Mesendoderm (in vitro differentiated cells): ENCODE measurements at regions not wholly inside any gene's neighbourhood (a gene's known extent, or its start where the extent isn't known, plus 50 kb on each side); places are given as distances from the start of the nearest gene placed in this dataset.
A peak's percentile ranks its signal among the peaks of the same experiment; 100 is the strongest.

Experiments
- DNase-seq: peaks from one replicate; pipeline ENCODE4 v3.0.0; 2013
- H2AK5ac ChIP-seq: 2 replicates; pipeline ENCODE4 v1.6.1; 2013; ENCODE audit warnings: low read length, inconsistent platforms
- H2BK120ac ChIP-seq: 2 replicates; pipeline ENCODE4 v1.6.1; 2013; ENCODE audit warnings: low read depth, mild to moderate bottlenecking, low read length, moderate library complexity, mixed read lengths
- H2BK15ac ChIP-seq: replicated peaks from 2 replicates; pipeline ENCODE4 v1.6.1; 2013; ENCODE audit warnings: low read depth, mild to moderate bottlenecking, moderate library complexity
- H2BK5ac ChIP-seq: 2 replicates; pipeline ENCODE4 v1.6.1; 2013; ENCODE audit warnings: low read length, inconsistent platforms
- H3K18ac ChIP-seq: 2 replicates; pipeline ENCODE4 v1.6.1; 2013; ENCODE audit warnings: mild to moderate bottlenecking, low read length, mixed read lengths
- H3K23ac ChIP-seq: one replicate; pipeline ENCODE4 v1.6.1; 2013; ENCODE audit warnings: low read length
- H3K27ac ChIP-seq: 2 replicates; pipeline ENCODE4 v1.5.1; 2013; ENCODE audit warnings: low read depth, mild to moderate bottlenecking, inconsistent platforms, low read length, moderate library complexity
- H3K27me3 ChIP-seq: 2 replicates; pipeline ENCODE4 v1.6.1; 2013; ENCODE audit warnings: low read length, control low read depth, mild to moderate bottlenecking, inconsistent platforms; ENCODE audit not compliant: insufficient read depth, poor library complexity
- H3K36me3 ChIP-seq: 2 replicates; pipeline ENCODE4 v1.6.1; 2013; ENCODE audit warnings: low read length, inconsistent platforms; ENCODE audit not compliant: control insufficient read depth, insufficient read depth
- H3K4ac ChIP-seq: one replicate; pipeline ENCODE4 v1.6.1; 2013; ENCODE audit warnings: low read depth, mild to moderate bottlenecking, low read length, moderate library complexity
- H3K4me1 ChIP-seq: 2 replicates; pipeline ENCODE4 v1.6.1; 2013; ENCODE audit warnings: low read depth, low read length, inconsistent platforms; ENCODE audit not compliant: control insufficient read depth
- H3K4me2 ChIP-seq: 2 replicates; pipeline ENCODE4 v1.6.1; 2013; ENCODE audit warnings: low read length
- H3K4me3 ChIP-seq: 2 replicates; pipeline ENCODE4 v1.5.1; 2013; ENCODE audit warnings: mild to moderate bottlenecking, low read length
- H3K56ac ChIP-seq: one replicate; pipeline ENCODE4 v1.6.1; 2013; ENCODE audit warnings: low read length
- H3K79me1 ChIP-seq: 2 replicates; pipeline ENCODE4 v1.6.1; 2013; ENCODE audit warnings: low read length, inconsistent platforms
- H3K79me2 ChIP-seq: 2 replicates; pipeline ENCODE4 v1.6.1; 2013; ENCODE audit warnings: mild to moderate bottlenecking, low read length; ENCODE audit not compliant: control insufficient read depth, insufficient read depth
- H3K9ac ChIP-seq: 2 replicates; pipeline ENCODE4 v1.6.1; 2013; ENCODE audit warnings: low read length, inconsistent platforms
- H4K5ac ChIP-seq: one replicate; pipeline ENCODE4 v1.6.1; 2013; ENCODE audit warnings: low read length
- H4K8ac ChIP-seq: one replicate; pipeline ENCODE4 v1.6.1; 2013; ENCODE audit warnings: low read depth, mild to moderate bottlenecking, control low read depth, low read length, moderate library complexity
- WGBS: extraction: QIAGEN DNeasy Blood & Tissue Kit; methylation state at CpG from one replicate; pipeline ENCODE4 v1.1.7; 2013; ENCODE audit warnings: low lambda C conversion rate, missing lambda C conversion rate; ENCODE audit not compliant: insufficient coverage; ENCODE audit errors: extremely low coverage; 5-methylcytosine and 5-hydroxymethylcytosine counted together

DNA sequence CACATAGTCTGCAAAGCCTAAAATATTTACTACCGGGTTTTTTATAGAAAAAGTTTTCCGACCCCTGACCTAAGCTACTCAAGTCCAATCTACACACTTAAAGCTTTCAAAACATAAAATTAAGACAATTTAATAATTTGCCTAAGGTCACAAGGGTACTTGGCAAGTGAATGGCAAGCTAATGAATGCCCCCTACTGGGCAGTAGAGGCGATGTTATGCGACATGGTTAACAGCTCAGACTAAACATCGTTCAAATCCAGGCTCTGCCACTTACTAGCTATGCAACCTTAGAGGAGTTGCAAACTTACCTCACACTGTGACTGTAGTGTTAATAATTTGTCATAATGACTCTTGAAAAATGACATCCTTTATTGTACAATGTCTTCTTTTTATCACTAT lies 317.2 kb upstream of the NFIA start:
- H3K4me1 ChIP-seq, result no peaks in the 10 kb centered on the region
- no peak overlapping the region for H3K27ac ChIP-seq
- WGBS, result no CpG with 5 or more reads among the region's 5 CpGs
- H4K8ac ChIP-seq, result no peak overlapping the region
- H3K23ac ChIP-seq, result no peak overlapping the region
- no peak overlapping the region for H3K4me3 ChIP-seq
- no peaks in the 10 kb centered on the region for H3K36me3 ChIP-seq
- H3K9ac ChIP-seq, result no peak overlapping the region
- no peak overlapping the region for H2BK120ac ChIP-seq
- no peak overlapping the region for H3K4ac ChIP-seq
- no peaks in the 10 kb centered on the region for H3K79me2 ChIP-seq
- H4K5ac ChIP-seq, result no peak overlapping the region
- H3K79me1 ChIP-seq, result no peaks in the 10 kb centered on the region
- H2AK5ac ChIP-seq, result no peak overlapping the region
- H2BK15ac ChIP-seq, result no peak overlapping the region
- H3K27me3 ChIP-seq, result no peaks in the 10 kb centered on the region
- DNase-seq, result peak; percentile 70
- H3K4me2 ChIP-seq, result no peak overlapping the region
- H3K18ac ChIP-seq, result no peak overlapping the region
- H3K56ac ChIP-seq, result no peak overlapping the region
- H2BK5ac ChIP-seq, result no peak overlapping the region

DNA sequence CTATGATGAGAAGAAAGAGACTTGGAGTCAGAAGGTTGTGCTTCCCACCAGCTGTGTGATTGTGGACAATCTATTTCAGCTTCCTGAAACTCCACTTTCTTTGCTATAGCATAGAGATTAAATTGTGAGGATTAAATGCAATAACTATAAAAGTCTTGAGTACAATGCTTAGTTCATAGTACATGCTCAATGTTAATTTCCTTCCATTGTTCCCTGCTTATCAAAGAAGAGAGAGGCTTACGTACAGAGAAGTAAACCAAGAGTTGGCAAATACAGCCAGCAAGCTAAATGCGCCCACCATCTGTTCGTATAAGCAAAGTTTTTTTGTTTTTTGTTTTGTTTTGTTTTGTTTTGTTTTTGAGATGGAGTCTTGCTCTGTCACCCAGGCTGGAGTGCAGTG lies 317.9 kb upstream of the NFIA start:
- no peak for DNase-seq
- Histone ChIP-seq H3K27me3 (no peaks in the 10 kb centered on the region), H3K23ac (no peak overlapping the region), H2BK5ac (no peak overlapping the region), H3K36me3 (no peaks in the 10 kb centered on the region), H3K4me1 (no peaks in the 10 kb centered on the region), H3K4me2 (no peak overlapping the region), H3K79me2 (no peaks in the 10 kb centered on the region), H3K4me3 (no peak overlapping the region), H3K4ac (no peak overlapping the region), H2AK5ac (no peak overlapping the region), H4K5ac (no peak overlapping the region), H2BK120ac (no peak overlapping the region), H2BK15ac (no peak overlapping the region), H3K56ac (no peak overlapping the region), H3K79me1 (no peaks in the 10 kb centered on the region), H3K27ac (no peak overlapping the region), H3K9ac (no peak overlapping the region), H3K18ac (no peak overlapping the region), H4K8ac (no peak overlapping the region)
- WGBS, result no CpG with 5 or more reads among the region's 3 CpGs

DNA sequence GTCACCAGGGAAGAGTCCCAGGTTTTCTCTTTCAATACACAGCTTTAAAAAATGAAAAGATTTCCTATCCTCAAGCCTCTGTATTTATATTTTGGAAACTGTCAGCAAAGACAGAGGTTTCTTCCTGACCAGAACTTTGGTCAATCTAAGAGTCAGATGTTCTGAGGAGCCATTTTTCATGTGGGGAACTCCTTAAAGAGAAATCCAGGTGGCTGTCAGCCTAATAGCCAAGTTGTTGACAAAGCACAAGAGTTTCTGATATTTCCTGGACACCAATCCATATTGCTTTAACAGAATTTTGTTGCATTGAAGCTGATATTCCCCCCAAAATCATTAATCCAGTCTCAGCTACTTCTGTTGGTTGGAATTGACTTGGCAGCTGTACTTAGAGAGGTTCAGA lies 318.6 kb upstream of the NFIA start:
- Histone ChIP-seq H3K18ac (no peak overlapping the region), H3K23ac (no peak overlapping the region), H3K79me2 (no peaks in the 10 kb centered on the region), H3K9ac (no peak overlapping the region), H3K4me1 (no peaks in the 10 kb centered on the region), H3K56ac (no peak overlapping the region), H3K36me3 (no peaks in the 10 kb centered on the region), H3K79me1 (no peaks in the 10 kb centered on the region), H2AK5ac (no peak overlapping the region), H4K8ac (no peak overlapping the region), H2BK120ac (no peak overlapping the region), H3K27ac (no peak overlapping the region), H2BK5ac (no peak overlapping the region), H4K5ac (no peak overlapping the region), H3K4ac (no peak overlapping the region), H2BK15ac (no peak overlapping the region), H3K4me3 (no peak overlapping the region), H3K4me2 (no peak overlapping the region), H3K27me3 (no peaks in the 10 kb centered on the region)
- no peak for DNase-seq

DNA sequence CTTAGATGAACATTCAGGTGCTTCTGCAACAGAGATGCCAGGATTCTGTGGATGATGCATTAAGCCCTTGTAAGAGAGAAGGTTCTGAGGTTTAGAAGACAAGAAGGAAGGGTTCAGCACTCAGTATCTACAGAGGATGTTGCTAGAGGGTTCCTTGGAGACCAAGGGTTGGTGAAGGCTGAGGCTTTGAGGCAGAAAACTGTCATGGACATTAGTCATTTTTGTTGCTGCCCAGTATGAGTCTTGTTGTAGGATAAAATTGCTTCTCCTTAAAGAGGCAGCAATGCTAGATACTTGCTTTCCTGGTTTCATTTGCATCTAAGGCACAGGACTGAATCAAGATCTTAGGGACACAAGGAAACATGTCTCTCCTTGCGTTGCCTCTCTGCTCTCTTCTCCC lies 319.4 kb upstream of the NFIA start:
- Histone ChIP-seq H3K9ac (no peak overlapping the region), H3K4ac (no peak overlapping the region), H3K23ac (no peak overlapping the region), H2BK120ac (no peak overlapping the region), H3K4me3 (no peak overlapping the region), H3K79me2 (no peaks in the 10 kb centered on the region), H4K5ac (no peak overlapping the region), H2BK5ac (no peak overlapping the region), H3K36me3 (no peaks in the 10 kb centered on the region), H3K27me3 (no peaks in the 10 kb centered on the region), H3K27ac (no peak overlapping the region), H3K79me1 (no peaks in the 10 kb centered on the region), H4K8ac (no peak overlapping the region), H3K18ac (no peak overlapping the region), H2BK15ac (no peak overlapping the region), H3K4me1 (no peaks in the 10 kb centered on the region), H2AK5ac (no peak overlapping the region), H3K4me2 (no peak overlapping the region), H3K56ac (no peak overlapping the region)
- no CpG with 5 or more reads among the region's 1 CpG for WGBS
- no peak for DNase-seq

DNA sequence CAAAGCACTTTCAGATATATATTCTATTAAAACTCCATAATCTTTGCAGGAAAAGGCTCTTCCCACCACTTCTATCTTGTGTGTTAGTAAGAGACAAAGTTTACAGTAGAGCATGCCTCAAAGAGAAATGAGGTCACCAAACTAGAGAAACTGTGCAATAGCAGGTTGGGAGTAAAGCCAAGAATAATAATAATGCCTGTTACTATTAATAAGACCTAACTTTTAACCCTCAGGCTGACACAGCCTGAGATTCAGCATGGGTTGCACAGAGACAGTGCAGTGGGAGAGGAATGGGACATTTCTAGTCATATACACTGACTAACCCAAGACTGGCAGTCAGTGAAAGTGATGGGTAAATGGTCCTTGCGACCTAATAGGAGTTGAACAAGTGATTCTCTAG lies 320.2 kb upstream of the NFIA start:
- H3K4me1 ChIP-seq, result no peaks in the 10 kb centered on the region
- H3K4me3 ChIP-seq, result no peak overlapping the region
- H4K5ac ChIP-seq, result no peak overlapping the region
- no peak overlapping the region for H2BK15ac ChIP-seq
- no peak overlapping the region for H2BK120ac ChIP-seq
- H3K27ac ChIP-seq, result no peak overlapping the region
- no peaks in the 10 kb centered on the region for H3K79me1 ChIP-seq
- no peak overlapping the region for H3K4ac ChIP-seq
- no peak overlapping the region for H3K23ac ChIP-seq
- no peaks in the 10 kb centered on the region for H3K36me3 ChIP-seq
- no peaks in the 10 kb centered on the region for H3K79me2 ChIP-seq
- H3K56ac ChIP-seq, result no peak overlapping the region
- H3K4me2 ChIP-seq, result no peak overlapping the region
- H3K18ac ChIP-seq, result no peak overlapping the region
- DNase-seq, result no peak
- H4K8ac ChIP-seq, result no peak overlapping the region
- H2BK5ac ChIP-seq, result no peak overlapping the region
- H2AK5ac ChIP-seq, result no peak overlapping the region
- no peaks in the 10 kb centered on the region for H3K27me3 ChIP-seq
- WGBS, result no CpG with 5 or more reads among the region's 1 CpG
- no peak overlapping the region for H3K9ac ChIP-seq

DNA sequence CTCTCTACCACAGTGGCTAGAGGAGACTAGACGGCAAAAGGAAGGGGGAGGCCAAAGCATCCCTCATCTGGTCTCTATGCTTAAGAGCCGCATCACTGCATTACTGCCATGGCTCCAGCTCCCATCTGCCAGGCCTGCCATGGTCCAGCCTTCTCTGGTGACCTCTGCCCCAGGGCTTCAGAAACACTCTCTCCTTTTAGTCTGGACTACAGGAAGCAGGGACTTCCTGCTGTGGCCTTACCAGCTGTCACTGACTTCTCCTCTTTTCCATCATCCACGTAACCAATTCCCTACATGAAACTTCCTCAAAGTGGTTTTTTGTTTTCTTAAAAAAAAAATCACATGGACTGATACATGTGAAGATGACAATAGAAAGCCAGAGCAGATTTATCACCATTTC lies 323.1 kb upstream of the NFIA start:
- Histone ChIP-seq H3K79me1 (no peaks in the 10 kb centered on the region), H3K4me3 (no peak overlapping the region), H3K79me2 (no peaks in the 10 kb centered on the region), H2BK5ac (no peak overlapping the region), H4K8ac (no peak overlapping the region), H3K4ac (no peak overlapping the region), H3K4me1 (no peaks in the 10 kb centered on the region), H3K9ac (no peak overlapping the region), H3K23ac (no peak overlapping the region), H3K4me2 (no peak overlapping the region), H3K56ac (no peak overlapping the region), H2BK120ac (no peak overlapping the region), H3K36me3 (no peaks in the 10 kb centered on the region), H2BK15ac (no peak overlapping the region), H3K18ac (no peak overlapping the region), H4K5ac (no peak overlapping the region), H3K27ac (no peak overlapping the region), H3K27me3 (no peaks in the 10 kb centered on the region), H2AK5ac (no peak overlapping the region)
- DNase-seq, result no peak
- no CpG with 5 or more reads among the region's 3 CpGs for WGBS
